Esophagus muscularis mucosa (tissue), 4 donors: ENCODE measurements at regions not wholly inside any gene's neighbourhood (a gene's known extent, or its start where the extent isn't known, plus 50 kb on each side); places are given as distances from the start of the nearest gene placed in this dataset.

ENCODE experiments used
- DNase-seq: peaks from one replicate; pipeline ENCODE4 v3.0.0-alpha.2; 2017; ENCODE audit errors: extremely low spot score
- H3K27ac ChIP-seq, 4 donors: fragments of 200-600 bp; sonication (generic); replicated peaks in 1 of 4; 1 replicate in 3 of 4; 2 replicates in 1 of 4; pipeline ENCODE4 v1.5.1; 2016 to 2019; ENCODE audit warnings: mild to moderate bottlenecking in 1 of 4
- H3K27me3 ChIP-seq, 4 donors: fragments of 200-600 bp; sonication (generic); one replicate each; pipeline versions ENCODE4 v1.5.1 to v1.6.0; 2016 to 2019
- H3K36me3 ChIP-seq, 4 donors: fragments of 200-600 bp; sonication (generic); one replicate each; pipeline ENCODE4 v1.5.1; 2016 to 2019
- H3K4me1 ChIP-seq, 4 donors: fragments of 200-600 bp; sonication (generic); one replicate each; pipeline ENCODE4 v1.5.1; 2016 to 2019
- H3K4me3 ChIP-seq, 4 donors: fragments of 200-600 bp; sonication (generic); 1 replicate in 2 of 4; 2 replicates in 2 of 4; pipeline ENCODE4 v1.5.1; 2016 to 2019; ENCODE audit warnings: mild to moderate bottlenecking in 4 of 4, moderate library complexity in 1 of 4
- H3K9me3 ChIP-seq, 4 donors: fragments of 200-600 bp; sonication (generic); 1 replicate in 3 of 4; 2 replicates in 1 of 4; pipeline ENCODE4 v1.5.1; 2016 to 2019
- CTCF ChIP-seq, 3 experiments: fragments of 200-600 bp in 2 of 3; fragments of 450-650 bp in 1 of 3; sonication (generic) in 2 of 3; IDR thresholded peaks; one replicate each; pipeline ENCODE4 v1.5.1; 2017 to 2019; ENCODE audit warnings: antibody characterized with exemption in 3 of 3, mild to moderate bottlenecking in 2 of 3, moderate library complexity in 1 of 3
- EP300 ChIP-seq: sonication (generic); formaldehyde crosslinking; IDR thresholded peaks from one replicate; pipeline ENCODE4 v1.6.1; 2017; ENCODE audit warnings: antibody characterized with exemption
- POLR2A ChIP-seq: fragments of 450-650 bp; IDR thresholded peaks from one replicate; pipeline ENCODE4 v1.6.1; 2017; ENCODE audit warnings: antibody characterized with exemption, moderate library complexity, mild to moderate bottlenecking, low read depth
- POLR2AphosphoS5 ChIP-seq, 2 donors: sonication (generic); formaldehyde crosslinking; IDR thresholded peaks; one replicate each; pipeline ENCODE4 v1.6.1; 2017; ENCODE audit warnings: antibody characterized with exemption in 2 of 2
- WGBS: methylation state at CpG from one replicate; pipeline ENCODE4 v1.1.5; 2018; 5-methylcytosine and 5-hydroxymethylcytosine counted together
- intact Hi-C: fragments of 100-400 bp; cut with DNase I; formaldehyde crosslinking; loops from one replicate; pipeline ENCODE4 v1.15.1; 2023

- Histone ChIP-seq H3K27me3 (peaks cover 0 to 98% (median 3%) of the 10 kb centered on the region in 4 donors), H3K4me1 (no peaks in the 10 kb centered on the region), H3K36me3 (no peaks in the 10 kb centered on the region), H3K4me3 (no peak overlapping the region), H3K27ac (no peak overlapping the region), H3K9me3 (no peaks in the 10 kb centered on the region)
- no peak for TF ChIP-seq POLR2A
- no peak for TF ChIP-seq CTCF (IDR thresholded peaks at IDR 0.05)
- no peak for TF ChIP-seq POLR2AphosphoS5 (IDR thresholded peaks at IDR 0.05)
- DNase-seq, result no peak
- 95% methylated on average over 7 of the region's 15 CpGs for WGBS
- intact Hi-C loops, result no loop called here
Measured at GRCh38 chr17:36816907-36817288, 120.4 kb upstream of the LHX1 start.

- TF ChIP-seq POLR2AphosphoS5 (IDR thresholded peaks at IDR 0.05) (no peak), POLR2A (no peak), EP300 (no peak), CTCF (IDR thresholded peaks at IDR 0.05) (no peak)
- Histone ChIP-seq H3K9me3 (no peaks in the 10 kb centered on the region), H3K36me3 (no peaks in the 10 kb centered on the region), H3K27ac (no peak overlapping the region), H3K27me3 (peaks cover 0 to 98% (median 3%) of the 10 kb centered on the region in 4 donors), H3K4me1 (no peaks in the 10 kb centered on the region), H3K4me3 (no peak overlapping the region)
- intact Hi-C loops, result no loop called here
- whole genome bisulfite sequencing, result 88% methylated on average over 5 of the region's 5 CpGs
- DNase-seq, result no peak
Measured at GRCh38 chr17:36817483-36818048, 119.7 kb upstream of the LHX1 start.

GRCh38 chr17:36818134-36818825 lies 119.0 kb upstream of the LHX1 start:
- no peaks in the 10 kb centered on the region for H3K36me3 ChIP-seq
- no peaks in the 10 kb centered on the region for H3K9me3 ChIP-seq
- H3K4me1 ChIP-seq, result no peaks in the 10 kb centered on the region
- TF ChIP-seq CTCF (IDR thresholded peaks at IDR 0.05) (no peak), EP300 (no peak), POLR2A (no peak), POLR2AphosphoS5 (IDR thresholded peaks at IDR 0.05) (no peak)
- DNase-seq, result no peak
- no peak overlapping the region for H3K4me3 ChIP-seq
- 79% methylated on average over 9 of the region's 9 CpGs for WGBS
- intact Hi-C loops, result no loop called here
- H3K27ac ChIP-seq, result no peak overlapping the region
- H3K27me3 ChIP-seq, result peaks cover 0 to 98% (median 3%) of the 10 kb centered on the region in 4 donors

GRCh38 chr17:36823850-36824677 lies 113.2 kb upstream of the LHX1 start:
- intact Hi-C loops, result no loop called here
- WGBS, result 70% methylated on average over 10 of the region's 12 CpGs
- H3K4me1 ChIP-seq, result no peaks in the 10 kb centered on the region
- TF ChIP-seq POLR2A, result no peak
- TF ChIP-seq EP300, result no peak
- no peak for TF ChIP-seq POLR2AphosphoS5 (IDR thresholded peaks at IDR 0.05)
- no peak for TF ChIP-seq CTCF (IDR thresholded peaks at IDR 0.05)
- no peak for DNase-seq
- H3K36me3 ChIP-seq, result no peaks in the 10 kb centered on the region
- peaks cover 0 to 95% (median 0%) of the 10 kb centered on the region in 4 donors for H3K27me3 ChIP-seq
- H3K27ac ChIP-seq, result no peak overlapping the region
- no peaks in the 10 kb centered on the region for H3K9me3 ChIP-seq
- H3K4me3 ChIP-seq, result no peak overlapping the region
